A549 (cell line): ENCODE measurements at regions not wholly inside any gene's neighbourhood (a gene's known extent, or its start where the extent isn't known, plus 50 kb on each side); places are given as distances from the start of the nearest gene placed in this dataset.

ENCODE experiments used
- ATAC-seq, 2 experiments: fragments of 200-7000 bp in 1 of 2; fragments of >200 bp in 1 of 2; cut with Nextera tagmentation in 1 of 2; cut with Tn5 transposase in 1 of 2; 3 replicates each; pipeline versions ENCODE4 v1.8.0 to v1.9.1; 2018 to 2020; ENCODE audit warnings: mild to moderate bottlenecking in 1 of 2, moderate library complexity in 1 of 2
- CTCF ChIA-PET: fragments of 300-600 bp; sonication (Branson Sonifier 250); formaldehyde crosslinking; extraction: SDS; loops from one replicate; lab custom pipeline; 2021; ENCODE audit warnings: antibody characterized with exemption, inconsistent platforms; lab: Yijun Ruan, JAX
- POLR2A ChIA-PET: fragments of 350-600 bp; formaldehyde crosslinking; extraction: SDS; loops from one replicate; lab custom pipeline; 2021; ENCODE audit warnings: antibody characterized with exemption, inconsistent platforms; lab: Yijun Ruan, JAX
- DNase-seq, 2 experiments: peaks; one replicate each; pipeline versions ENCODE4 v3.0.0 to v3.0.0-alpha.2; 2011 to 2016; ENCODE audit warnings: low read depth in 1 of 2, low spot score in 1 of 2
- FAIRE-seq: peaks from 2 replicates; lab custom pipeline; 2011; peaks lifted over from hg19 to GRCh38; lab: Jason Lieb, UNC
- H3K27ac ChIP-seq, 2 experiments: fragments of >200 bp; sonication (Bioruptor Twin); formaldehyde crosslinking; 3 replicates each; pipeline ENCODE4 v1.5.1; 2016 to 2017
- H3K4me1 ChIP-seq: fragments of >200 bp; sonication (Bioruptor Twin); formaldehyde crosslinking; 3 replicates; pipeline ENCODE4 v1.6.1; 2016
- H3K4me2 ChIP-seq: fragments of >200 bp; sonication (Bioruptor Twin); formaldehyde crosslinking; 3 replicates; pipeline ENCODE4 v1.6.1; 2016
- H3K4me3 ChIP-seq: fragments of >200 bp; sonication (Bioruptor Twin); formaldehyde crosslinking; 3 replicates; pipeline ENCODE4 v1.5.1; 2016
- H3K9me3 ChIP-seq: fragments of >200 bp; sonication (Bioruptor Twin); formaldehyde crosslinking; 3 replicates; pipeline ENCODE4 v1.6.1; 2016
- ATOH8 ChIP-seq: fragments of 250-450 bp; sonication (Bioruptor Pico); IDR thresholded peaks from 2 replicates; pipeline ENCODE4 v1.5.0; 2020; ENCODE audit warnings: low read depth, mild to moderate bottlenecking, moderate library complexity
- BCL3 ChIP-seq: fragments of >200 bp; sonication (Bioruptor Twin); formaldehyde crosslinking; IDR thresholded peaks from 3 replicates; pipeline ENCODE4 v1.6.1; 2016
- CTCF ChIP-seq: fragments of >200 bp; sonication (Bioruptor Twin); formaldehyde crosslinking; IDR thresholded peaks from 3 replicates; pipeline ENCODE4 v1.5.1; 2016
- EP300 ChIP-seq, 2 experiments: fragments of >200 bp; sonication (Bioruptor Twin); formaldehyde crosslinking; IDR thresholded peaks; 2 replicates in 1 of 2; 3 replicates in 1 of 2; pipeline ENCODE4 v1.6.1; 2016 to 2017
- FOSB ChIP-seq: fragments of 250-450 bp; sonication (Bioruptor Pico); IDR thresholded peaks from 2 replicates; pipeline ENCODE4 v1.5.0; 2020; ENCODE audit warnings: mild to moderate bottlenecking, moderate library complexity
- FOXS1 ChIP-seq: fragments of 250-450 bp; sonication (Bioruptor Pico); IDR thresholded peaks from 2 replicates; pipeline ENCODE4 v1.5.0; 2020; ENCODE audit warnings: mild to moderate bottlenecking, moderate library complexity
- HEYL ChIP-seq: fragments of 250-450 bp; sonication (Bioruptor Pico); IDR thresholded peaks from 2 replicates; pipeline ENCODE4 v1.8.0; 2021; ENCODE audit warnings: mild to moderate bottlenecking, moderate library complexity
- HMGXB4 ChIP-seq: fragments of 250-450 bp; sonication (Bioruptor Pico); IDR thresholded peaks from 2 replicates; pipeline ENCODE4 v1.5.0; 2021; ENCODE audit warnings: mild to moderate bottlenecking, moderate library complexity, borderline replicate concordance
- KDM1A ChIP-seq: fragments of 200-600 bp; sonication (generic); IDR thresholded peaks from 2 replicates; pipeline ENCODE4 v1.6.1; 2016; ENCODE audit warnings: low read depth, mild to moderate bottlenecking
- KDM5A ChIP-seq: fragments of 200-600 bp; sonication (generic); IDR thresholded peaks from 2 replicates; pipeline ENCODE4 v1.6.1; 2016; ENCODE audit warnings: antibody characterized with exemption, mild to moderate bottlenecking
- NPAS2 ChIP-seq: fragments of 250-450 bp; sonication (Bioruptor Pico); IDR thresholded peaks from 2 replicates; pipeline ENCODE4 v1.8.0; 2022; ENCODE audit warnings: mild to moderate bottlenecking, moderate library complexity, borderline replicate concordance
- NR3C1 ChIP-seq: fragments of >200 bp; sonication (Bioruptor Twin); formaldehyde crosslinking; IDR thresholded peaks from 3 replicates; pipeline ENCODE4 v1.6.1; 2017
- PHF8 ChIP-seq: fragments of 200-600 bp; sonication (generic); IDR thresholded peaks from 2 replicates; pipeline ENCODE4 v1.6.1; 2016; ENCODE audit warnings: low read depth, mild to moderate bottlenecking, antibody characterized with exemption, moderate library complexity, borderline replicate concordance
- RARB ChIP-seq: fragments of 250-450 bp; sonication (Bioruptor Pico); IDR thresholded peaks from 2 replicates; pipeline ENCODE4 v1.8.0; 2021; ENCODE audit warnings: mild to moderate bottlenecking, moderate library complexity
- REST ChIP-seq: fragments of 200-600 bp; sonication (generic); IDR thresholded peaks from 2 replicates; pipeline ENCODE4 v1.6.1; 2016; ENCODE audit warnings: antibody characterized with exemption, mild to moderate bottlenecking, moderate library complexity
- USF2 ChIP-seq: fragments of 450-650 bp; IDR thresholded peaks from 2 replicates; pipeline ENCODE4 v1.6.1; 2014; ENCODE audit warnings: antibody characterized with exemption
- ZC3H11A ChIP-seq: fragments of 450-650 bp; IDR thresholded peaks from 2 replicates; pipeline ENCODE4 v1.6.1; 2014; ENCODE audit warnings: antibody characterized with exemption, mild to moderate bottlenecking
- ZSCAN20 ChIP-seq: fragments of 250-450 bp; sonication (Bioruptor Pico); IDR thresholded peaks from 2 replicates; pipeline ENCODE4 v1.8.0; 2022; ENCODE audit warnings: mild to moderate bottlenecking, moderate library complexity

- ATAC-seq (no peak), FAIRE-seq (no peak), DNase-seq (no peak)
- H3K27ac ChIP-seq, result no peak overlapping the region
- ChIA-PET POLR2A (no interaction called here), CTCF (interaction anchor here (0.7 kb wide), 1 partner anchor 594 kb away, joined by 3 read pairs; no protein-coding TSS in a partner anchor)
- no peaks in the 10 kb centered on the region for H3K9me3 ChIP-seq
- H3K4me1 ChIP-seq, result no peaks in the 10 kb centered on the region
- TF ChIP-seq RARB (CRISPR knock-in tag) (no peak), REST (no peak), BCL3 (no peak), EP300 (IDR thresholded peaks at IDR 0.05) (no peak), NPAS2 (no peak), USF2 (no peak), ATOH8 (no peak), CTCF (no peak), ZSCAN20 (CRISPR knock-in tag) (no peak), FOXS1 (no peak), NR3C1 (no peak), FOSB (CRISPR knock-in tag) (no peak), HMGXB4 (no peak), KDM5A (no peak), PHF8 (no peak), KDM1A (no peak), HEYL (CRISPR knock-in tag) (no peak), ZC3H11A (no peak)
- no peak overlapping the region for H3K4me3 ChIP-seq
- H3K4me2 ChIP-seq, result no peak overlapping the region
Measured at GRCh38 chr10:85262992-85263391, 934.6 kb downstream of the CCSER2 start.
